ENCODE measurements at regions not wholly inside any gene's neighbourhood (a gene's known extent, or its start where the extent isn't known, plus 50 kb on each side); places are given as distances from the start of the nearest gene placed in this dataset.

DNA sequence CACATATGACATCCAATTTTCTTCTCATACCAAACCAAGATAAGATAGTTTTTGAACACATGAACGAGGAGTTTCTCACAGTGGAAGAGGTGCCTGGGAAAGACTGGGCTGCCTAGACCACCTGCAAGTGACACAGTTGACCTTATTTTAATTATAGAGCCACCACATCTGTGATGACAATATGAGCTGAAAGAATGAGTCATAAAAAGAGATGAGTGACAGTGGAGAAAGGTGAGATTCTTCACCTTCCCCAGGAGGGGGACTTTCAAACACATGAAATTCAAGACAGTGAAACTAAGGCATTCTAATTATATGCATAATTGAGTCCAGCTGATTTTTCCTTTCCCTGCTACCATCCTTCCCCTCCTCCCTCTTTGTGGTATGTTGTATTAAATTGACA is 475.5 kb downstream of the NXPH1 start:
- ATAC-seq (ENCODE audit: insufficient read depth, low FRiP score): no peak
- 44 to 67% methylated on average over 1 of the region's 1 CpG for WGBS, 2 donors
- H3K9me3 ChIP-seq (ENCODE audit: control insufficient read depth in 4 of 4, insufficient read depth in 3 of 4, low read length in 3 of 4): no peaks in the 10 kb centered on the region
- no peaks in the 10 kb centered on the region for H3K4me1 ChIP-seq (ENCODE audit: control insufficient read depth in 5 of 5, insufficient read depth in 5 of 5, low read length in 5 of 5)
- no peak for DNase-seq
- H3K4me3 ChIP-seq: no peak overlapping the region
- no peak overlapping the region for H3K9ac ChIP-seq (ENCODE audit: insufficient read depth in 1 of 2, low read length in 2 of 2)
- H3K36me3 ChIP-seq (ENCODE audit: control insufficient read depth in 4 of 4, insufficient read depth in 4 of 4, low read length in 4 of 4): no peaks in the 10 kb centered on the region
- H3K27ac ChIP-seq (ENCODE audit: low read depth in 1 of 2, low read length in 1 of 2): no peak overlapping the region
- H3K27me3 ChIP-seq (ENCODE audit: control insufficient read depth in 3 of 3, insufficient read depth in 3 of 3, low read length in 2 of 3): no peaks in the 10 kb centered on the region
- no peak for TF ChIP-seq CTCF (IDR thresholded peaks at IDR 0.05; ENCODE audit: control extremely low read depth, extremely low read depth)

GRCh38 chr7:8913682-8914081 is 480.3 kb downstream of the NXPH1 start:
- H3K4me3 ChIP-seq: no peak overlapping the region
- 53 to 54% methylated on average over 2 of the region's 2 CpGs for WGBS, 2 donors

DNA sequence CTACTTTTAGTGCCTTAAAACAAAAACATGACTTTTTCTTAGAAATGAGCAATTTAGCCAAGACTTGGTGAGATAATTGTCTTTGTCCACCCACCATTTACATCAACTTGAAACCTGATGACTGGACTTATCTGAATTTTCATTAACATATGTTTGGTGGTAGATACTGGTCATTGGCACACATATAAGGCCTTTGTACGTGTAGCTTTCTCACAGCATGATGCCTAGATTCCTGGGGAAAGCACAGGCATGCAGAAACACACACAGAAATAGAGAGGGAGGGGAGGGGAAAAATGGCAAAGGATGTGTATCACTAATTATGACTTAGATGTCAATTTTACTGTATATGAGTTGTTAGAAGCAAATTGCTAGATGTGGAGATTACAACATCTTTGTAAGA is 488.4 kb downstream of the NXPH1 start:
- H3K9me3 ChIP-seq (ENCODE audit: control insufficient read depth in 4 of 4, insufficient read depth in 3 of 4, low read length in 3 of 4): no peaks in the 10 kb centered on the region
- TF ChIP-seq CTCF (IDR thresholded peaks at IDR 0.05; ENCODE audit: control extremely low read depth, extremely low read depth): no peak
- no peak overlapping the region for H3K27ac ChIP-seq (ENCODE audit: low read depth in 1 of 2, low read length in 1 of 2)
- 41 to 49% methylated on average over 1 of the region's 1 CpG for WGBS, 2 donors
- H3K9ac ChIP-seq (ENCODE audit: insufficient read depth in 1 of 2, low read length in 2 of 2): no peak overlapping the region
- DNase-seq (no peak), ATAC-seq (ENCODE audit: insufficient read depth, low FRiP score) (no peak)
- no peak overlapping the region for H3K4me3 ChIP-seq
- no peaks in the 10 kb centered on the region for H3K4me1 ChIP-seq (ENCODE audit: control insufficient read depth in 5 of 5, insufficient read depth in 5 of 5, low read length in 5 of 5)
- no peaks in the 10 kb centered on the region for H3K36me3 ChIP-seq (ENCODE audit: control insufficient read depth in 4 of 4, insufficient read depth in 4 of 4, low read length in 4 of 4)
- no peaks in the 10 kb centered on the region for H3K27me3 ChIP-seq (ENCODE audit: control insufficient read depth in 3 of 3, insufficient read depth in 3 of 3, low read length in 2 of 3)

More at GRCh38 chr7:8913682-8914081, 480.3 kb downstream of the NXPH1 start:
- ATAC-seq (ENCODE audit: insufficient read depth, low FRiP score) (no peak), DNase-seq (no peak)
- Histone ChIP-seq H3K27me3 (ENCODE audit: control insufficient read depth in 3 of 3, insufficient read depth in 3 of 3, low read length in 2 of 3) (no peaks in the 10 kb centered on the region), H3K36me3 (ENCODE audit: control insufficient read depth in 4 of 4, insufficient read depth in 4 of 4, low read length in 4 of 4) (no peaks in the 10 kb centered on the region), H3K9me3 (ENCODE audit: control insufficient read depth in 4 of 4, insufficient read depth in 3 of 4, low read length in 3 of 4) (no peaks in the 10 kb centered on the region), H3K27ac (ENCODE audit: low read depth in 1 of 2, low read length in 1 of 2) (no peak overlapping the region), H3K4me1 (ENCODE audit: control insufficient read depth in 5 of 5, insufficient read depth in 5 of 5, low read length in 5 of 5) (no peaks in the 10 kb centered on the region), H3K9ac (ENCODE audit: insufficient read depth in 1 of 2, low read length in 2 of 2) (no peak overlapping the region)
- TF ChIP-seq CTCF (IDR thresholded peaks at IDR 0.05; ENCODE audit: control extremely low read depth, extremely low read depth): no peak

- no peaks in the 10 kb centered on the region for H3K27me3 ChIP-seq (ENCODE audit: control insufficient read depth in 3 of 3, insufficient read depth in 3 of 3, low read length in 2 of 3)
- no peak for ATAC-seq (ENCODE audit: insufficient read depth, low FRiP score)
- no peak overlapping the region for H3K4me3 ChIP-seq
- H3K9me3 ChIP-seq (ENCODE audit: control insufficient read depth in 4 of 4, insufficient read depth in 3 of 4, low read length in 3 of 4): no peaks in the 10 kb centered on the region
- H3K36me3 ChIP-seq (ENCODE audit: control insufficient read depth in 4 of 4, insufficient read depth in 4 of 4, low read length in 4 of 4): no peaks in the 10 kb centered on the region
- H3K9ac ChIP-seq (ENCODE audit: insufficient read depth in 1 of 2, low read length in 2 of 2): no peak overlapping the region
- H3K4me1 ChIP-seq (ENCODE audit: control insufficient read depth in 5 of 5, insufficient read depth in 5 of 5, low read length in 5 of 5): no peaks in the 10 kb centered on the region
- 90 to 95% methylated on average over 2 of the region's 2 CpGs for WGBS, 2 donors
- H3K27ac ChIP-seq (ENCODE audit: low read depth in 1 of 2, low read length in 1 of 2): no peak overlapping the region
- DNase-seq: no peak
- no peak for TF ChIP-seq CTCF (IDR thresholded peaks at IDR 0.05; ENCODE audit: control extremely low read depth, extremely low read depth)
Observed at GRCh38 chr7:8922726-8923125, 489.3 kb downstream of the NXPH1 start.
